ENCODE measurements at regions not wholly inside any gene's neighbourhood (a gene's known extent, or its start where the extent isn't known, plus 50 kb on each side); places are given as distances from the start of the nearest gene placed in this dataset.

- TF ChIP-seq CTCF (IDR thresholded peaks at IDR 0.05) (no peak), POLR2A (IDR thresholded peaks at IDR 0.05) (no peak)
These were observed 425.7 kb upstream of the PRICKLE1 start for GRCh38 chr12:43015090-43015737.
